ENCODE measurements at regions not wholly inside any gene's neighbourhood (a gene's known extent, or its start where the extent isn't known, plus 50 kb on each side); places are given as distances from the start of the nearest gene placed in this dataset.

GRCh38 chr20:50433001-50433761 lies 77.0 kb upstream of the PTPN1 start:
- Histone ChIP-seq H3K36me3 (no peaks in the 10 kb centered on the region), H3K27me3 (ENCODE audit: insufficient read depth, low read depth, severe bottlenecking) (no peaks in the 10 kb centered on the region), H3K4me3 (ENCODE audit: low read depth, low read length) (no peak overlapping the region), H3K9me3 (ENCODE audit: severe bottlenecking) (no peaks in the 10 kb centered on the region), H3K27ac (no peak overlapping the region)
- no peak for TF ChIP-seq CTCF (IDR thresholded peaks at IDR 0.05; ENCODE audit: low read depth, low read length)
- DNase-seq = no peak

- H3K27ac ChIP-seq = no peak overlapping the region
- no peak for TF ChIP-seq CTCF (IDR thresholded peaks at IDR 0.05; ENCODE audit: low read depth, low read length)
- no peak for DNase-seq
- no peaks in the 10 kb centered on the region for H3K27me3 ChIP-seq (ENCODE audit: insufficient read depth, low read depth, severe bottlenecking)
- no peaks in the 10 kb centered on the region for H3K36me3 ChIP-seq
- no peaks in the 10 kb centered on the region for H3K9me3 ChIP-seq (ENCODE audit: severe bottlenecking)
- no peak overlapping the region for H3K4me3 ChIP-seq (ENCODE audit: low read depth, low read length)
These were observed 75.9 kb upstream of the PTPN1 start for GRCh38 chr20:50434321-50434652.

- H3K27me3 ChIP-seq (ENCODE audit: insufficient read depth, low read depth, severe bottlenecking) = no peaks in the 10 kb centered on the region
- H3K4me3 ChIP-seq (ENCODE audit: low read depth, low read length) = no peak overlapping the region
- no peaks in the 10 kb centered on the region for H3K9me3 ChIP-seq (ENCODE audit: severe bottlenecking)
- no peak overlapping the region for H3K27ac ChIP-seq
- no peak for DNase-seq
- H3K36me3 ChIP-seq = no peaks in the 10 kb centered on the region
- no peak for TF ChIP-seq CTCF (IDR thresholded peaks at IDR 0.05; ENCODE audit: low read depth, low read length)
These were observed 75.4 kb upstream of the PTPN1 start for GRCh38 chr20:50434653-50435396.

GRCh38 chr20:50435397-50436051 lies 74.7 kb upstream of the PTPN1 start:
- no peaks in the 10 kb centered on the region for H3K27me3 ChIP-seq (ENCODE audit: insufficient read depth, low read depth, severe bottlenecking)
- no peaks in the 10 kb centered on the region for H3K36me3 ChIP-seq
- no peak for DNase-seq
- H3K27ac ChIP-seq = no peak overlapping the region
- H3K9me3 ChIP-seq (ENCODE audit: severe bottlenecking) = no peaks in the 10 kb centered on the region
- H3K4me3 ChIP-seq (ENCODE audit: low read depth, low read length) = no peak overlapping the region
- no peak for TF ChIP-seq CTCF (IDR thresholded peaks at IDR 0.05; ENCODE audit: low read depth, low read length)

GRCh38 chr20:50436052-50436656 lies 74.0 kb upstream of the PTPN1 start:
- Histone ChIP-seq H3K27me3 (ENCODE audit: insufficient read depth, low read depth, severe bottlenecking) (no peaks in the 10 kb centered on the region), H3K9me3 (ENCODE audit: severe bottlenecking) (no peaks in the 10 kb centered on the region), H3K36me3 (no peaks in the 10 kb centered on the region), H3K27ac (no peak overlapping the region), H3K4me3 (ENCODE audit: low read depth, low read length) (no peak overlapping the region)
- DNase-seq = no peak
- no peak for TF ChIP-seq CTCF (IDR thresholded peaks at IDR 0.05; ENCODE audit: low read depth, low read length)
